ENCODE measurements at regions not wholly inside any gene's neighbourhood (a gene's known extent, or its start where the extent isn't known, plus 50 kb on each side); places are given as distances from the start of the nearest gene placed in this dataset.

- peak overlapping the region; percentile 82 for H3K27ac ChIP-seq
- TF ChIP-seq, protein P1, sequence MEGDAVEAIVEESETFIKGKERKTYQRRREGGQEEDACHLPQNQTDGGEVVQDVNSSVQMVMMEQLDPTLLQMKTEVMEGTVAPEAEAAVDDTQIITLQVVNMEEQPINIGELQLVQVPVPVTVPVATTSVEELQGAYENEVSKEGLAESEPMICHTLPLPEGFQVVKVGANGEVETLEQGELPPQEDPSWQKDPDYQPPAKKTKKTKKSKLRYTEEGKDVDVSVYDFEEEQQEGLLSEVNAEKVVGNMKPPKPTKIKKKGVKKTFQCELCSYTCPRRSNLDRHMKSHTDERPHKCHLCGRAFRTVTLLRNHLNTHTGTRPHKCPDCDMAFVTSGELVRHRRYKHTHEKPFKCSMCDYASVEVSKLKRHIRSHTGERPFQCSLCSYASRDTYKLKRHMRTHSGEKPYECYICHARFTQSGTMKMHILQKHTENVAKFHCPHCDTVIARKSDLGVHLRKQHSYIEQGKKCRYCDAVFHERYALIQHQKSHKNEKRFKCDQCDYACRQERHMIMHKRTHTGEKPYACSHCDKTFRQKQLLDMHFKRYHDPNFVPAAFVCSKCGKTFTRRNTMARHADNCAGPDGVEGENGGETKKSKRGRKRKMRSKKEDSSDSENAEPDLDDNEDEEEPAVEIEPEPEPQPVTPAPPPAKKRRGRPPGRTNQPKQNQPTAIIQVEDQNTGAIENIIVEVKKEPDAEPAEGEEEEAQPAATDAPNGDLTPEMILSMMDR (conservative IDR thresholded peaks at IDR 0.05), result no peak
These were observed 81.5 kb upstream of the TRPM3 start for GRCh38 chr9:71202931-71203330.

DNA sequence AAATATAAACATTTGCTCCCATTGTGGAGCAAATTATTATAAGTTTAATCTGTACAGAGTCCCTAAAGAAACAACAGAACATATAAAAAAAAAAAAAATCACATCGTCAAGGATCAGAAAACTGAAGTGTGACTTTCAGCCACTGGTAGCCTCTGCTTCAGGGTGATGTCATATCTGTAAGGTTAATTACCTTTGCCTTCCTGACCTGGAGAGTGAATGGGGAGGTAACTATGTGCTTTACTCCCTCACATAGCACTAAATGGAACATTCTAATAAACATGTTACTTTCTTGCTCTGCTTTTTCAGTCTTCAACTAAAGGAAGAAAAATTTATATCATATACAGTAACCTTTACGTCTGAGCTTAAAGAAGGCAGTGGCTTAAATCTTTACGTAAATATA is 70.3 kb upstream of the TRPM3 start:
- TF ChIP-seq, protein P1 (conservative IDR thresholded peaks at IDR 0.05), result no peak
- peak overlapping the region; percentile 67 for H3K27ac ChIP-seq

DNA sequence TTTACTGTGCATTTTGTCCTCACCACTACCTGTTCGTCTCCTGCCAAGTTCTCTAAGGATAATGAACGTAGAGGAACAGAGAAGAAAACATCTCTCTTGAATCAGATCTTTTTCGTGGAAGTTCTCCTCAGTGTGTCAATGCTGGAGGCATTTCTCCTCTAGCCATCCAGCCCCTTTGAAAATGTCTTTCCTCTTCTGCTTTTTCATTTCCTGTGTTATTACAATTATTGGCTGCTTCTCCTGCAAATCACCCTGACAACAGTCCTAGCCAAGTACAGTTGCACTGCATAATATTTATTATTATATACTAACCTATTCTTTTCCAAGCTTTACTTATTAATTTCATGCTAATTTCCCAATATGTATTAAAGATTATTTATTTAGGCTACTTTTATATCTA is 61.8 kb upstream of the TRPM3 start:
- TF ChIP-seq, protein P1 (conservative IDR thresholded peaks at IDR 0.05), result no peak

GRCh38 chr9:71179183-71179582 is 57.8 kb upstream of the TRPM3 start:
- peak overlapping the region; percentile 71 for H3K27ac ChIP-seq
- TF ChIP-seq, protein P1 (conservative IDR thresholded peaks at IDR 0.05), result no peak

More for the DNA sequence above, 61.8 kb upstream of the TRPM3 start:
- no peak overlapping the region for H3K27ac ChIP-seq

DNA sequence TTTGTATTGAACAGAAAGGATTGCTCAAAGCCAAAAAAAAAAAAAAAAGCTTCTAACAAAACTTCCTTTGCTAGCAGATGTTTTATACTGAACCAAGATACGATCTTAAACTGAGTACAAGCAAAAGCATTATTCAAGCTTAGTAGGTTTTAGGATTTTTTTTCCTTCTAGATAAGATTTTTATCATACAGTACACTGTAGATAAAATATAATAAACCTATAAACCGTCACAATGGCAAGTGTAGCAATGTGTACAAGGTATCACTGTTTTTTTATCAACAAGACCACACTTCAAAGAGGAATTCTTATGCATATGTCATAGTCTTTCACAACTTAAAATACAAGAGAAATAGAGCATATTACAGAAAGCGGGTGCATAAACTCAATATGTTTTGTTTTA is 56.5 kb upstream of the TRPM3 start:
- H3K27ac ChIP-seq, result peak overlapping the region; percentile 71
- TF ChIP-seq, protein P1 (conservative IDR thresholded peaks at IDR 0.05), result no peak

- TF ChIP-seq, protein P1 (conservative IDR thresholded peaks at IDR 0.05), result no peak
- H3K27ac ChIP-seq, result peak overlapping the region; percentile 67
These were observed 50.1 kb upstream of the TRPM3 start for GRCh38 chr9:71171517-71171916.
